Neutrophil (primary cell): ENCODE measurements at regions not wholly inside any gene's neighbourhood (a gene's known extent, or its start where the extent isn't known, plus 50 kb on each side); places are given as distances from the start of the nearest gene placed in this dataset.

Source experiments
- H3K27ac ChIP-seq: fragments of 200-600 bp; sonication (generic); 2 replicates; pipeline ENCODE4 v1.5.1; 2016; ENCODE audit warnings: mild to moderate bottlenecking, moderate library complexity
- H3K27me3 ChIP-seq: fragments of 200-600 bp; sonication (generic); 2 replicates; pipeline ENCODE4 v1.6.0; 2016; ENCODE audit warnings: mild to moderate bottlenecking
- H3K36me3 ChIP-seq: fragments of 200-600 bp; sonication (generic); 2 replicates; pipeline ENCODE4 v1.5.1; 2017
- H3K4me1 ChIP-seq, 2 experiments: fragments of 200-600 bp in 1 of 2; sonication (generic) in 1 of 2; 1 replicate in 1 of 2; 2 replicates in 1 of 2; pipeline versions ENCODE4 v1.5.1 to v1.6.1; 2013 to 2016; ENCODE audit warnings: low read depth in 1 of 2, low read length in 1 of 2, mild to moderate bottlenecking in 1 of 2, moderate library complexity in 1 of 2; ENCODE audit not compliant: control insufficient read depth in 1 of 2, insufficient read depth in 1 of 2
- H3K4me3 ChIP-seq, 2 experiments: fragments of 200-600 bp in 1 of 2; sonication (generic) in 1 of 2; 1 replicate in 1 of 2; 2 replicates in 1 of 2; pipeline ENCODE4 v1.5.1; 2013 to 2016; ENCODE audit warnings: low read depth in 1 of 2, low read length in 1 of 2, mild to moderate bottlenecking in 1 of 2, moderate library complexity in 1 of 2
- H3K9me3 ChIP-seq: fragments of 200-600 bp; sonication (generic); 2 replicates; pipeline ENCODE4 v1.5.1; 2016
- TF ChIP-seq, protein P1 (sequence below): fragments of 200-600 bp; sonication (generic); IDR thresholded peaks from 2 replicates; pipeline ENCODE4 v1.5.1; 2016; ENCODE audit warnings: antibody characterized with exemption

DNA sequence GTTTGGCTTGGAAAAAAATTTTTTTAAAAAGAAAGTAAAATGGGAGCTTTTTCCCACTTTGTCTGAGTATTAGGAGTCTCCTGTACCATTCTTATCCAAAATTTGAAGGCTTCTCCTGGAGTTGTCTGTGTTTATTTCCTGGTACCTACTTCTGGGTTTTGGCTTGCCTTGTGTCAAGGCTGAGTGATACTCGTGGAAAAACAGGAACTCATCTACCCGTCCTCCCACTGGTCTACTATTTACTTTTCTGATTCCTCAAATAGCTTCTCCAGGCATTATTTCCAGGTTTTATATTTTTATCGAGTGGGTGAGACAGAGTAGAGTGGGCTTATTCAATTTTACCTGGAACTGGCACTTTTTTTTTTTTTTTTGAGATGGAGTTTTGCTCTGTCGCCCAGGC lies 99.4 kb downstream of the RMI1 start:
- Histone ChIP-seq H3K4me1 (no peaks in the 10 kb centered on the region), H3K27me3 (peaks cover 10% of the 10 kb centered on the region), H3K9me3 (no peaks in the 10 kb centered on the region), H3K4me3 (no peak overlapping the region), H3K27ac (no peak overlapping the region), H3K36me3 (no peaks in the 10 kb centered on the region)
- TF ChIP-seq, protein P1, sequence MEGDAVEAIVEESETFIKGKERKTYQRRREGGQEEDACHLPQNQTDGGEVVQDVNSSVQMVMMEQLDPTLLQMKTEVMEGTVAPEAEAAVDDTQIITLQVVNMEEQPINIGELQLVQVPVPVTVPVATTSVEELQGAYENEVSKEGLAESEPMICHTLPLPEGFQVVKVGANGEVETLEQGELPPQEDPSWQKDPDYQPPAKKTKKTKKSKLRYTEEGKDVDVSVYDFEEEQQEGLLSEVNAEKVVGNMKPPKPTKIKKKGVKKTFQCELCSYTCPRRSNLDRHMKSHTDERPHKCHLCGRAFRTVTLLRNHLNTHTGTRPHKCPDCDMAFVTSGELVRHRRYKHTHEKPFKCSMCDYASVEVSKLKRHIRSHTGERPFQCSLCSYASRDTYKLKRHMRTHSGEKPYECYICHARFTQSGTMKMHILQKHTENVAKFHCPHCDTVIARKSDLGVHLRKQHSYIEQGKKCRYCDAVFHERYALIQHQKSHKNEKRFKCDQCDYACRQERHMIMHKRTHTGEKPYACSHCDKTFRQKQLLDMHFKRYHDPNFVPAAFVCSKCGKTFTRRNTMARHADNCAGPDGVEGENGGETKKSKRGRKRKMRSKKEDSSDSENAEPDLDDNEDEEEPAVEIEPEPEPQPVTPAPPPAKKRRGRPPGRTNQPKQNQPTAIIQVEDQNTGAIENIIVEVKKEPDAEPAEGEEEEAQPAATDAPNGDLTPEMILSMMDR, result no peak

DNA sequence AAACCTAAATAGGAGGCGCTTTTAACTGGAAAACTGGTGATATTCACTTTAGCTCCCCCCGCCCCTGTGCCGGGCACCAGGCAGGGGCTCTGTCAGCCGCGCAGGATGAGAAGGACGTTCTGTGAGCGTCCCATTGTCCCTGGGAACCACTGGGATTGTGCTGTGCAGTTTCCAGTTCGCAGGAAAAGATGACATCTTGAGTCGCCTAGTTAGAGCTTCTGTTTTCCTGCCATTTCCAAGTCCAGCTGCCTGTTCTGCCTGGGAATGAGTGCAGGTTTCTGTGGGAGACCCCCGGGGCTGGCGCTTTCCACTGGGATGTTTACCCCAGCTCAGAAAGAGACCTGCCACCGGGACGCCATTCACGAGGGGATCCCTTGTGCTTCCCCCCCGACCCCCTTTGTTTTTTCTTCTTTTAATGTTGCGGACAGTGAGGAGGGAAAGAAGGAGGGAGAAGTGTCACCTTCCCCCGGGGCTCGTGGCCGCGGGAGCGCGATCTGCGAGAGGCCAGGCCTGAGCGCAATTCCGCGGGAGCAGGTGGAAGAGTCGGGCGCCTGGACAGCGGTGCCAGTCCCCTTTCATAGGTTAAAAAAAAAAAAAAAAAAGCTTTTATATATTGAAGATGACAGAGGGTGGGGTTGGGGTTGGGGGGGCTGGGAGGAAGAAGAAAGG lies 121.5 kb downstream of the RMI1 start:
- Histone ChIP-seq H3K4me3 (no peak overlapping the region), H3K9me3 (no peaks in the 10 kb centered on the region), H3K27ac (no peak overlapping the region), H3K4me1 (no peaks in the 10 kb centered on the region), H3K27me3 (peaks cover 92% of the 10 kb centered on the region), H3K36me3 (no peaks in the 10 kb centered on the region)
- TF ChIP-seq, protein P1, result no peak

DNA sequence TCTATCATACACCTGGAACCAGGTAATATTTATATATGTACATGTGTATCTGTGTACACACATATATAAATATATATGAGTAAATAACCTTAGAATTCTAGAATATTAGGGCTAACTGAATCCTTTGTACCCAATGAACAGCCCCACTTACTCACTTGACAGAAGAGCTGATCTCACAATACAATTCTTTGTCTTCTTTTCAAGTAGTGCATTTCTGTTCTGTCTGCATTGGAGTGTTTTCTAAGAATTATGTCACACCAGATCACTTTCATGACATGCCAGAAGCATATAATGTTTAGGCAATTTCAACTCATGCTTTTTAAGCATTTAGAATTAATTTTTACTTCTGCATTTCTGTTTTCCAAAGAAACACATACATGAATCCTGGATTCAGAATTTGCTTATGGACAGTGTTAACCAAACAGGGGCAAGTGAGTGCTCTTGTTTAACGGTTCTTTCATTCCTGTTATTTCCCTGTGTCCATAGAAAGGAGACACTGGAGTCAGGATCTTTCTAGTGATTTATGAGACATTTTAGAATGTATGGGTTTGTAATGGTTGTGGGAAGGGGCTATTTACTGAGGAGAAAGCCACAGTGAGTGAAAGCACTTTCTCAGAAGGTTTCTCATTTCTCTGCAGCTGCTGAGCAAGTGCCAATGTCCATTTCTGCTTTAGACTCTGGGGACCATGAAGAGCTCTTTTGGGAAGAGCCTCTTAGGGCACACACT lies 123.2 kb downstream of the RMI1 start:
- Histone ChIP-seq H3K27me3 (peaks cover 98% of the 10 kb centered on the region), H3K27ac (no peak overlapping the region), H3K4me1 (no peaks in the 10 kb centered on the region), H3K4me3 (no peak overlapping the region), H3K9me3 (no peaks in the 10 kb centered on the region), H3K36me3 (no peaks in the 10 kb centered on the region)
- TF ChIP-seq, protein P1, result no peak

DNA sequence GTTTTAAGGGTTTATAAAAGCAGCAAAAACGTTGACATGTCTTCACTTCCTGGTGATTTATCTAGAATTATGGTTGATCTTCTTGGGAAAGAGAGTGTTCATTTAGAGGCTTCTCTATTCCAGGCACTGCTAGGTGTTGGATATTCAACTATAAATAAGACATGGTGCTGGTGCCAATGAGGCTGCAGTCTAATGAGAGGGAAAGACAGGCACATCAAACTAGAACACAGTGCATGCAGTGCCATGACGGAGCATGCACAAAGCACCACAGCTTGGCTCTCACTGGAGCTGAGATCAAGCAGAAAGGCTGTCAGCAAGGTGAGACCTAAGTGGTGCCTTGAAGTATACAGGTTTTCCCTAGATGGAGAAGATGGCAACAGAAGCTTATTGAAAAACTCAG lies 126.5 kb downstream of the RMI1 start:
- no peaks in the 10 kb centered on the region for H3K4me1 ChIP-seq
- no peak overlapping the region for H3K27ac ChIP-seq
- TF ChIP-seq, protein P1, result no peak
- peaks cover 82% of the 10 kb centered on the region for H3K27me3 ChIP-seq
- no peak overlapping the region for H3K4me3 ChIP-seq
- no peaks in the 10 kb centered on the region for H3K9me3 ChIP-seq
- no peaks in the 10 kb centered on the region for H3K36me3 ChIP-seq

GRCh38 chr9:84107995-84108394 lies 127.4 kb downstream of the RMI1 start:
- H3K27me3 ChIP-seq, result peaks cover 73% of the 10 kb centered on the region
- no peaks in the 10 kb centered on the region for H3K9me3 ChIP-seq
- no peaks in the 10 kb centered on the region for H3K36me3 ChIP-seq
- TF ChIP-seq, protein P1, result no peak
- no peaks in the 10 kb centered on the region for H3K4me1 ChIP-seq
- H3K27ac ChIP-seq, result no peak overlapping the region
- no peak overlapping the region for H3K4me3 ChIP-seq
